ENCODE measurements at regions not wholly inside any gene's neighbourhood (a gene's known extent, or its start where the extent isn't known, plus 50 kb on each side); places are given as distances from the start of the nearest gene placed in this dataset.

- DNase-seq (ENCODE audit: insufficient read length, low spot score) (no peak), FAIRE-seq (no peak)
Measured at GRCh38 chr12:98369581-98369980, 145.8 kb upstream of the TMPO start.

- no peak for FAIRE-seq
- no peak for DNase-seq (ENCODE audit: insufficient read length, low spot score)
Measured at GRCh38 chr12:98370976-98371375, 144.4 kb upstream of the TMPO start.

DNA sequence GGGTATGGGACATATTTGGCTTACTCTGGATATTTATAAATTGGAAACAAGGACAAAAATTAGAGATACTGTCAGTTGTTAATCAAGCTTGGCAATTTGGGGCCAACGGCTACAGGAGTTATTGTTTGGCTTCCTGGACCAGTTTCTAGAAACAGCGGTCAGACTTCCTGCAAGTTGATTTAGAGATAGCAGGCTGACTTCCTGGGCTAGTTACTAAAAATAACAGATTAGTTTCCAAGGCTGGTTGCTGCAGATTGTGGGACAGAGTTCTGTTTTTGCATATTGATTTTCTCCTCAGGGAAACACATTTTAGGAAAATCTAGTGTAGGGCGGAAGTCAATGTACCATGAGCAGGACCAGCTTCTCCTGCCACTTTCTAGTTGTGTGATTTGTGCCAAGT lies 144.0 kb upstream of the TMPO start:
- DNase-seq (ENCODE audit: insufficient read length, low spot score) (no peak), FAIRE-seq (no peak)

DNA sequence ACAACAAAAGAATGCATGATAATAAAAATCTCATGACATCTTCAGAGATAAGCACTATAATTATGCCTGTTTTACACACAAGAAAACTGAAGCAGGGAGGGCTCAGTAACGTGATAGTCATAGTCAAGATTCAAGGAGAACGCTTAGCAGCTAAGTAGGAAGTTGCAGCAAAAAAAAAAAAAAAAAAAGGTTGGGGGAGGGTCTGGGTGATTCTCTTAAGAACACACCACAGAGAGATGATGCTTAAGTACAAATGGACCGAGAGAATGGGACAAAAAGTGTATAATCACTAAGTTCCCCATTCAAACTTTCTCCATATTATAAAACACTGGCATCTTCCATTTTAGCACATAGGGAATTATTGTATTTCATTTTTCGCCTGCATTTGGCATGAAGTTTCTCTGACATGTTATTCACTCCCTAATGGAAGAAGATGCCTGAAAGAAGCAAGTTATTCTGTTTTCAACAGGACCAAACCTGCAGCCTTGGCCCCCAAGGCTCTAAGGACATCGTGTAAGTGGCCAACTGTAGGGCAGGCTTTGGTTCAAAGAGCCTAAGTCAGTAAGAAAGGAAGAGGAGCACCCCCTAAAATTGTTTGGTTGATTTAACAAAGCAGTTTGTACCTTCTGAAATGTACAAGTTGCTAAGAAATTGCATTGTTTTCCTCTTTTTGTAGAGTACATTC lies 142.9 kb upstream of the TMPO start:
- no peak for FAIRE-seq
- no peak for DNase-seq (ENCODE audit: insufficient read length, low spot score)

GRCh38 chr12:98373025-98373554 lies 142.3 kb upstream of the TMPO start:
- FAIRE-seq = peak; percentile 77
- DNase-seq (ENCODE audit: insufficient read length, low spot score) = no peak

DNA sequence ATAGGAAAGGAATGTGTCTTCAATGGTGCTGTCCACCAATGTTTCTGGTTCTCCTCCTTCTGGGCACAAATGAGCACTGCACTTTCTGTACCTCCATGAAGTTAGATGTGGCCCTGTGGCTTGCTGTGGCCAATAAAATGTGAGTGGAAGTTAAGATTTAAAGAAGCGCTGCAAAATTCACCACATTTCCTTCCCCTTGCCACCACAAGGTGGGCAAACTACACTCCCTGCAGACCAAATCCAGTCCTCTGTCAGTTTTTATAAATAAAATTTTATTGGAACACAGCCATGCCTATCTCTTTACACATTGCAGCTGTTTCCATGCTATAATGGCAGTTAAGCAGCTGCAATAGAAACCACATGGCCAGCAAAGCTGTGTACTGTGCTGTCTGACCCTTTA lies 141.4 kb upstream of the TMPO start:
- FAIRE-seq (no peak), DNase-seq (ENCODE audit: insufficient read length, low spot score) (no peak)

DNA sequence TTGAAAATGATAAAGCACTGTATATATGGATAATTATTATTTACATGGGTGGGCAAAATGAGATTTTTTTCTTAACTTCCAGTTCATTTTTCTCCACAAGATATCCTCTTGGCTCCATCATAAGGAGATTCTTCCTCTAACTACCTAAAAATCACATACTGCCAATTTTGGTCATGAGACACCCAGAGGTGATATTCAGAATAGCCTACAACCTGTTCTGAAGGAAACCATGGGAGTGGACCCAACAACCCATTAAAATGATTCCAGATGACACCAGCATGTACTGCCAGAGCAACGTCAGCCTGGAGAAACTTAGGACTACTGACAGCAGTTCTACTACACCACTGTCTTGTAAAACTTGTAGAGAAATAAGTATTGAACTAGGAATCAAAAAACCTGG lies 136.3 kb upstream of the TMPO start:
- FAIRE-seq = no peak
- no peak for DNase-seq (ENCODE audit: insufficient read length, low spot score)

DNA sequence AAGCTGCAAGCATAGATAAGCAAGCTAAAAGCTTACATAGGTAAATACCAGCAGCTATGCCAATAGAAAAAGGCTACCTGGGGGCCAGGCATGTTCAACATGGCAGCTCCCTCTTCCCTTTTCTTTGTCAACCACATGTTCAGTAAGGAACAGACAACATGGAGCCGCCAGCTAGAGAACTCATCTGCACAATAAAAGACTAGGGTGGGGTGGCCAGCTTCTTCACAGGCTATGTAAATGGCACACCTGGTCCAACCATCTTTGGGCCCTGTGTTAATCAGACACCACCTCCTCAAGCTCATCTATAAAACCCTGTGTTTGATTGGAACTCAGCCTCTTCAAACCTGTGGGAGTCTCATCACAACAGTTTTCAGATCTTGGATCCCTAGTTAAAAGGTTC lies 129.7 kb upstream of the TMPO start:
- DNase-seq (ENCODE audit: insufficient read length, low spot score) (no peak), FAIRE-seq (no peak)

DNA sequence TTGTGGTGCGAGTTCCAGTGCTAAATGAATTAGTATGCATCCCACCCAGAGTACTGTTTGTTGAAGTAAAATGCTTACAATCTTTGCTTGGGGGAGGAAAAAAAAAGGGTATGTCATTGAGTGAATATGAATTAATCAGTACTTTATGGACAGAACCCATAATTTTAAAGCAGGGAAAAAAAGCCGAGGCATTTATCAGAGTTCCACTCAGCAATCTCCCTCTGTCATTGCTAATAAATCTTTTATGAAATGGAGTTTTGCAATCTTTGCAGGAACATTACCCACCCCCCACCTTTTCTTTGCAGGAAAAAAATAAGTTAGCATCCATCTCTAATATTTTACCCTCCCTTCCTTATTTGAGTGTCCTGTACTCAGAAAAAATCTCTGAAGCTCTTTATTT lies 127.9 kb upstream of the TMPO start:
- DNase-seq (ENCODE audit: insufficient read length, low spot score) = no peak
- FAIRE-seq = no peak

DNA sequence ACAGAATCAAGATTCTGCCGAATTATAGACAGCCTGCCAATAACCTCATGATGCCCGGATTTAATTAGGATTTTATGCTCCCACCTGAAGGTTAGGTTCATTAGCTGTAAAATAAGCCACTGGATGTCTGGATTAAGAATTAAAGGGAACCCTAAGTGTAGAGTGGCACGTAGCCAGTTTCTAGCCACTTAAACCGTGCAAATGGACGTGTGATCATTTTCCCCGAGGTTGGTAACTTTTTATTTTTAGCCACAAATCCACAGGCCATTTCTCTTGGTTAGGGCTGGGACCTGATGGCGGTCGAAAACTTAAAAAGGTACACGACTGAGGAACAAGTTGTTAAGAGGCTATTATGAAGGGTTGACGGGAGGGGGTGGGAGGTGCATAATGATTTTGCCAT lies 127.3 kb upstream of the TMPO start:
- DNase-seq (ENCODE audit: insufficient read length, low spot score) (no peak), FAIRE-seq (no peak)

- no peak for DNase-seq (ENCODE audit: insufficient read length, low spot score)
- no peak for FAIRE-seq
Measured at GRCh38 chr12:98389593-98389992, 125.8 kb upstream of the TMPO start.

DNA sequence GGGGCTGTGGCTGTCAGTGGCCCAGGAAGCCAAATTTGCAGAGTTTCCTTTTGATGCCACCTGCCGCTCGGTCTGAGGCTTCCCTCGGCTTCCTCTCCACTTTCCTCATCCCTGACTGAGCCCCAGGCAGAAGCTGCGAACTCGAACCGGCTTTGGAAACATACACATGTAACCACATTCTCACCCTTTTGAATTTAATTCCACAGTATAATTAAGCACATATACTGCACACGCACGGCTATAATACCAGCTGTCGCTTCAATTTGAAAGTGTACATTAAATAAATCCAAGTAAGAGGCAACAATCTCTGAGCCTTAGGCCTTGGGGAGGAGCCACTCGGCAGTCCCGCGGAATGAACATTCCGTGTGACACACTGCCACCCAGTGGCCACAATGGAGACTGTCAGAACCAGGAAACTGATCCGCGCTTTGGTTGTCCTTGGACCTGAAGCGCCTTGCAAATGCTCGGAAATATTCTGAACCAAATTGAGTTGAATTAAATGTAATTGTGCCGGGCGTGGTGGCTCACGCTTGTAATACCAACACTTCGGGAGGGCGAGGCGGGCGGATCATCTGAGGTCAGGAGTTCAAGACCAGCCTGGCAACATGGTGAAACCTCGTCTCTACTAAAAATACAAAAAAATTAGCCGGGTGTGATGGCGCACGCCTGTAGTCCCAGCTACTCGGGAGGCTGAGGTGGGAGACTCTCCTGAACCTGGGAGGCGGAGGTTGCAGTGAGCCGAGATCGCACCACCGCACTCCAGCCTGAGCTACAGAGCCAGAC lies 117.9 kb upstream of the TMPO start:
- FAIRE-seq (peak; percentile 94), DNase-seq (ENCODE audit: insufficient read length, low spot score) (peak; percentile 51)

GRCh38 chr12:98399532-98399931 lies 115.9 kb upstream of the TMPO start:
- DNase-seq (ENCODE audit: insufficient read length, low spot score) = no peak
- peak; percentile 51 for FAIRE-seq

DNA sequence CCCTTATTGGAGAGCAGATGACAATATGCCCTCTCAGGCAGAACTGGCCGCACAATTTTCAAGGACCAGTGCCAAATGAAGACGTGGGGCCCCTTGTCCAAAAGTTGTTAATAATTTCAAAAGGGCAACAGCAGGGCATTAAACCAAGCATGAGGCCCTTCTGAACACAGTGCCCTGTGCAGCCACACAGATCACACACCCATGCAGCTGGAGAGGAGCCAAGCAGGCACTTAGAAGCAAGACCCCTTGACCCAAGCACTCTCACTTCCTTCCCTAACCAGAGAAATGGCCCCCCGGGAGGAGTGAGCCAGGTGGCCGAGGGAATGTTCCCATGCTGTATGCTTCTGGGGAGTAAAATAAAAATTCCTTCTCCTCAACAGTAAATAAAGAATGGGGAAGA lies 114.0 kb upstream of the TMPO start:
- DNase-seq (ENCODE audit: insufficient read length, low spot score) (no peak), FAIRE-seq (no peak)

DNA sequence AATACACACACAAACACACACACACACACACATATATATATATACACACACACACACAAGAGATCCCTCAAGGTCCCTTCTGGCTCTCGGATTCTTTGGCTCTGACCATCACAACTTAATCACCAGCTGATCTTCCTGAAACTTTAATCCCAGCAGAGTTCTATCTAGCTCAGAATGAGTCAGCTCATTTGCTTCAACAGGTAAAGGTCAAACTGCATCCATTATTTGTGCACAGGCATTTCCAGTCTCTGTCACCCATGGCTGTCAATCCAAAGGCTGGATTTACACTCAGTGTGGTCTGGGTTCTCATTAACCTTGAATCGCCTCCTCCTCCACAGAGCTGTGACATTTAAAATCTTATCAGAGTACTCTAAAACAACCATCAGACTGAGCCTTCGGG lies 113.3 kb upstream of the TMPO start:
- DNase-seq (ENCODE audit: insufficient read length, low spot score) (no peak), FAIRE-seq (no peak)

- no peak for FAIRE-seq
- DNase-seq (ENCODE audit: insufficient read length, low spot score) = no peak
Measured at GRCh38 chr12:98402671-98403070, 112.7 kb upstream of the TMPO start.

DNA sequence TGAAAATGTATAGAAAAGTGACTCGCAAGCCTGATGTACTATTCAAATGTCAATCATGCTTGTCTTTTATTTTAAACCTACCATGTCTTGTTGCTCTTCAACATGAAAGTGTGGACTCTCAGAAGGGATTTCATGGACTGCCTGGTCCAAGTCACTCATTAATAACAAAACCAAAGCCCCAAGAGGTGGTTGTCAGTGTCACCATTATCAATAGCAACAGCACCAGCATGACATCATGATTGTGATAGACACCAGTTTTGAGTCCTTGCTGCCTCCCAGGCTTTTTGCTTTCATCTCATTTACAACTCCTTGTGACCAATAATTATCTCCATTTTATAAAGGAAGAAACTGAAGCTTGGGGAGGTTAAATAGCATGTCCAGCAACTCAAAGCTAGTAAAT lies 112.0 kb upstream of the TMPO start:
- no peak for DNase-seq (ENCODE audit: insufficient read length, low spot score)
- FAIRE-seq = no peak

DNA sequence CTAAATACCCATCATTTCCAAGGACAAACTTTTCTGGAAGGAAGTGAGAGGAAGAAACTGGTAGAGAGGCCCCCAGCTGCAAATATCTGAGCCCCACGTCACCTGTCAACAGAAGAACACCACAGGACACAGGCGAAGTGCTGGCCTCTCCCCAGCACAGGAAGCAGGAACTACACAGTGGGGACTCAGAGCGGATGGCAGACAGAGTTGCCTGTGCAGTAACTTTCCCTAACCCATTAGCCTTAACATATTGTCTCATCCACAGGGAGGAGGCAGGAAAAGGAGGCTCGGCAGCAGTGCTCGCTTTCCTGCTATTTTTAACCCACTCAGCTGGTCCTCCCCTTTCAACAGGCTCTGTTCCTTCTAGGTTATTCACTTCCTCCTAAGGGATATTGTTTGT lies 111.5 kb upstream of the TMPO start:
- peak; percentile 10 for DNase-seq (ENCODE audit: insufficient read length, low spot score)
- FAIRE-seq = peak; percentile 74

DNA sequence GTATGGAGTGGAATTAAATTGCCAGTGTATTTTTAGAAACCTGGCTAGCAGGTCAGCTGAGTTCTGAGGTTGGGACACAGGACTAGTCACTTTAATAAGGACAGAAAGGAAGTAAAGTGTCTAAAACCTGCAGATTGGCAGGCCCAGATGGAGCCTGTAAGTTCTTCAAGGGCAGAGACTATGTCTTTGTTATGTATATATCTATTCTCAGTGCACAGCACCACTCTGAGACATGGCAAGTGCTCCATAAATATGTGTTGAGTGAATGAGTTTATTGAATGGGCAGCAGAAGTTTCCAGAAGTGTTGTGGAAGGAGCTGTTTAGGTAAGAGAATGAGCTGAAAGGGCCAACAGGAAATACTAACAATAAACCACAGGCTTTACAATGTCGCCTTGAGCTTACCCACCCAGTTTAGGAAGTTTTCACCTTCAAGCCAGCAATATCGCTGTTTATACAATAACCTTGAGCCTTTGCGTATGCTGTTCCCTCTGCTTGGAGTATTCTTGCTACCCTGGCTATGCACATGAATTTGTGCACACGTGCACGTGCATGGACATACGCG lies 109.5 kb upstream of the TMPO start:
- DNase-seq (ENCODE audit: insufficient read length, low spot score) (no peak), FAIRE-seq (no peak)

DNA sequence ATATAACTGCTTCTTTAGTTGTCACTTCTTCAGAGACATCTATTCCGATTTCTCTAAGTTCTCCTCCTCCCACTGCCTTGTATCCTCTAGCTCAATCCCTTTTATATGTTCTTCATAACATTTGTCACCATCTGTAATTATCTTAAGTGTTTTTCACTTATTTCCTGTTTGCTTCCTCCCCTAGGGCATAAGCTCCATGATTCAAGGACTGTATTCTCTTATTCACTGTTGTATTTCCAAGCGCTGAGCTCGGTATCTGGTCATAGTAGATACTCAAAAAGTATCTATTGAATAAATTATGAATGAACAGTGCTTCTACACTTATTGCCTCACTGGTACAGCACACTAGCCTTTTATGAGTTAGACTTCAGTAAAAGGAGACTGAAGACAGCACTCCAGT lies 109.0 kb upstream of the TMPO start:
- DNase-seq (ENCODE audit: insufficient read length, low spot score) = no peak
- no peak for FAIRE-seq

DNA sequence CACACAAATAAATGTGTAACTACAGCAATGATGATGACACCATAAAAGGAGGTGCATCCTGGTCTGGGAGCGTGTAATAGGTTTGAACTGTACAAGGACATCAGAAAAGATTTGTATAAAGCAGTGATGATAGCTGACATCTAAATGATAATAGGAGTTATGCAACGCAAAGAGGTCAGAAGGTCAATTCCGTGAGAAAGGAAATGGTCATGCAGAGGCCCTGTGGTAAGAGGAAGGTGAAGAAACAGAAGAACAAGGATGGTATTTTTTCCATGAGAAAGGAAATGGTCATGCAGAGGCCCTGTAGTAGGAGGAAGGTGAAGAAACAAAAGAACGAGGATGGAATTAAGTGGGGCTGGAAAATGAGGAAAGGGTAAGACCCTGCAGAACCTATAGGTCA lies 106.7 kb upstream of the TMPO start:
- DNase-seq (ENCODE audit: insufficient read length, low spot score) (no peak), FAIRE-seq (no peak)

DNA sequence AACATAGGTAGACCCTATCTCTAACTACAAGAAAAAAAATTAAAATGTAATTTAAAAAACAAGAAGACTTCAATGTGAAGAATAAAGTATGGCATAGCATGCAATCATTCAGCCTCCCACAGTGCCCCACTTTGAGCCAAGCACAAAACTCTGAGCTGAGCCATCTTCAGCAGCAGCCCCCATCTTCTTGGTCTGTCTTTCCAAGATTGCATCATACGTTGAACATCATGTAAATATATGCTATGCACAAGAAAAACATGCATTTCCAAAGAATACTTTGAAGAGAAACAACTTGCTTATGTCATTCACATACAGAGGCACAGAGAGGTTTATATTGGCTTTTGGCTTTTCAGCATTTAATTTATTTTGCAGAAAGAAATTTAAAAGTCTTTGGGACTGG lies 105.8 kb upstream of the TMPO start:
- no peak for FAIRE-seq
- DNase-seq (ENCODE audit: insufficient read length, low spot score) = no peak

Measured in GM19239 (cell line).